ENCODE measurements at regions not wholly inside any gene's neighbourhood (a gene's known extent, or its start where the extent isn't known, plus 50 kb on each side); places are given as distances from the start of the nearest gene placed in this dataset.
A peak's percentile ranks its signal among the peaks of the same experiment; 100 is the strongest.

- Histone ChIP-seq H3K9me3 (ENCODE audit: control insufficient read depth, insufficient read depth, low read depth, low read length) (no peaks in the 10 kb centered on the region), H3K27ac (ENCODE audit: extremely low read depth, low read depth, low read length) (no peak overlapping the region), H3K4me3 (ENCODE audit: low read depth, low read length) (no peak overlapping the region), H3K36me3 (ENCODE audit: control insufficient read depth in 2 of 2, insufficient read depth in 1 of 2, low read length in 2 of 2) (no peaks in the 10 kb centered on the region), H3K4me1 (ENCODE audit: control insufficient read depth, insufficient read depth, low read length) (peaks cover 4% of the 10 kb centered on the region)
- CTCF ChIA-PET = no interaction called here
- POLR2A ChIA-PET = no interaction called here
- TF ChIP-seq ZNF596 (tag by site-specific recombination; IDR thresholded peaks at IDR 0.05) = peak; percentile 9; the same call in 1 of the 2 replicates
- no peak for TF ChIP-seq KLF16 (tag by site-specific recombination; IDR thresholded peaks at IDR 0.05)
- peak; percentile 14; the same call in 1 of the 2 replicates for TF ChIP-seq TCF7L2 (IDR thresholded peaks at IDR 0.05; ENCODE audit: borderline replicate concordance, low read depth, low read length)
- peak; percentile 31; the same call in 1 of the 2 replicates for TF ChIP-seq ZNF335 (tag by site-specific recombination; conservative IDR thresholded peaks at IDR 0.05)
- TF ChIP-seq ZNF664 (tag by site-specific recombination; IDR thresholded peaks at IDR 0.05) = peak; percentile 31
- TF ChIP-seq GLIS2 (tag by site-specific recombination; IDR thresholded peaks at IDR 0.05) = no peak
- TF ChIP-seq ZNF221 (tag by site-specific recombination; IDR thresholded peaks at IDR 0.05; ENCODE audit: borderline replicate concordance) = no peak
- peak; percentile 48; the same call in 1 of the 2 replicates for TF ChIP-seq PRDM6 (tag by site-specific recombination; IDR thresholded peaks at IDR 0.05)
- peak; percentile 30; the same call in 1 of the 2 replicates for TF ChIP-seq CTCF (tag by site-specific recombination; IDR thresholded peaks at IDR 0.05)
Measured at GRCh38 chr2:144152817-144153271, 367.1 kb downstream of the ZEB2 start.

- no peak for TF ChIP-seq ZNF37A (tag by site-specific recombination; IDR thresholded peaks at IDR 0.05)
- TF ChIP-seq ZNF26 (tag by site-specific recombination; IDR thresholded peaks at IDR 0.05) = no peak
- TF ChIP-seq ZNF449 (tag by site-specific recombination; IDR thresholded peaks at IDR 0.05) = no peak
- TF ChIP-seq ZSCAN23 (tag by site-specific recombination; IDR thresholded peaks at IDR 0.05) = no peak
- no peak for TF ChIP-seq ZNF701 (tag by site-specific recombination; IDR thresholded peaks at IDR 0.05)
- no peak for TF ChIP-seq ZNF521 (tag by site-specific recombination; IDR thresholded peaks at IDR 0.05)
- Histone ChIP-seq H3K4me1 (ENCODE audit: control insufficient read depth, insufficient read depth, low read length) (peaks cover 4% of the 10 kb centered on the region), H3K36me3 (ENCODE audit: control insufficient read depth in 2 of 2, insufficient read depth in 1 of 2, low read length in 2 of 2) (no peaks in the 10 kb centered on the region), H3K4me3 (ENCODE audit: low read depth, low read length) (no peak overlapping the region), H3K9me3 (ENCODE audit: control insufficient read depth, insufficient read depth, low read depth, low read length) (no peaks in the 10 kb centered on the region), H3K27ac (ENCODE audit: extremely low read depth, low read depth, low read length) (no peak overlapping the region)
- ChIA-PET POLR2A (no interaction called here), CTCF (interaction anchor here (0.5 to 0.8 kb wide), 3 partner anchors 40 to 209 kb away, joined by 3 read pairs; no protein-coding TSS in a partner anchor)
Measured at GRCh38 chr2:144151851-144152250, 368.1 kb downstream of the ZEB2 start.

GRCh38 chr2:144151405-144151804 is 368.5 kb downstream of the ZEB2 start:
- Histone ChIP-seq H3K36me3 (ENCODE audit: control insufficient read depth in 2 of 2, insufficient read depth in 1 of 2, low read length in 2 of 2) (no peaks in the 10 kb centered on the region), H3K4me3 (ENCODE audit: low read depth, low read length) (no peak overlapping the region), H3K27ac (ENCODE audit: extremely low read depth, low read depth, low read length) (no peak overlapping the region), H3K9me3 (ENCODE audit: control insufficient read depth, insufficient read depth, low read depth, low read length) (no peaks in the 10 kb centered on the region), H3K4me1 (ENCODE audit: control insufficient read depth, insufficient read depth, low read length) (peaks cover 4% of the 10 kb centered on the region)
- CTCF ChIA-PET = interaction anchor here (0.5 to 0.8 kb wide), 3 partner anchors 40 to 238 kb away, joined by 3 to 5 read pairs (median 3); no protein-coding TSS in a partner anchor
- POLR2A ChIA-PET = no interaction called here
- no peak for TF ChIP-seq OVOL3 (tag by site-specific recombination; IDR thresholded peaks at IDR 0.05)
- TF ChIP-seq SALL2 (tag by site-specific recombination; IDR thresholded peaks at IDR 0.05; ENCODE audit: borderline replicate concordance) = no peak
- no peak for TF ChIP-seq ZBTB7A (tag by site-specific recombination; IDR thresholded peaks at IDR 0.05; ENCODE audit: low read depth)
- TF ChIP-seq ZNF433 (tag by site-specific recombination; IDR thresholded peaks at IDR 0.05; ENCODE audit: low read depth) = no peak
- no peak for TF ChIP-seq REPIN1 (tag by site-specific recombination; IDR thresholded peaks at IDR 0.05; ENCODE audit: low read depth)
- TF ChIP-seq FEZF1 (tag by site-specific recombination; IDR thresholded peaks at IDR 0.05) = no peak
- no peak for TF ChIP-seq ZNF404 (tag by site-specific recombination; IDR thresholded peaks at IDR 0.05)
- TF ChIP-seq ZNF121 (tag by site-specific recombination; IDR thresholded peaks at IDR 0.05) = no peak
- no peak for TF ChIP-seq MZF1 (tag by site-specific recombination; IDR thresholded peaks at IDR 0.05; ENCODE audit: borderline replicate concordance)
- TF ChIP-seq ZNF768 (tag by site-specific recombination; IDR thresholded peaks at IDR 0.05) = no peak
- TF ChIP-seq ZNF114 (tag by site-specific recombination; IDR thresholded peaks at IDR 0.05) = no peak
- TF ChIP-seq HOXD13 (CRISPR knock-in tag; IDR thresholded peaks at IDR 0.05; ENCODE audit: borderline replicate concordance) = no peak
